Activated CD8-positive, alpha-beta memory T cell treated with anti-CD3 and anti-CD28 coated beads, Interleukin-2, amount 10 ng/mL, durations not matched to agents 7 days and 5 days (primary cell): ENCODE measurements at regions not wholly inside any gene's neighbourhood (a gene's known extent, or its start where the extent isn't known, plus 50 kb on each side); places are given as distances from the start of the nearest gene placed in this dataset.
"Not testable (repeated sequence)": the region's sequence is repeated elsewhere in the genome, so short reads cannot be mapped to it uniquely, and the experiment has no call there.

ENCODE experiments used
- ATAC-seq: fragments of 150-1000 bp; cut with Tn5 transposase; one replicate; pipeline ENCODE4 v1.10.0; 2021; ENCODE audit warnings: moderate library complexity
- CTCF ChIA-PET: fragments of 350-600 bp; sonication (Branson Sonifier 250); formaldehyde crosslinking; loops from one replicate; lab custom pipeline; 2021; ENCODE audit warnings: antibody characterized with exemption; lab: Charles Lee
- DNase-seq: peaks from one replicate; pipeline ENCODE4 v3.0.0-alpha.2; 2020
- H3K27ac Mint-ChIP-seq: one replicate; pipeline ENCODE4 v1.8.0; 2021; ENCODE audit warnings: mild to moderate bottlenecking, mixed read lengths
- H3K27me3 Mint-ChIP-seq: one replicate; pipeline ENCODE4 v1.8.0; 2021; ENCODE audit warnings: mixed read lengths
- H3K36me3 Mint-ChIP-seq: one replicate; pipeline ENCODE4 v1.8.0; 2021; ENCODE audit warnings: mild to moderate bottlenecking, mixed read lengths
- H3K4me1 Mint-ChIP-seq: one replicate; pipeline ENCODE4 v1.8.0; 2021; ENCODE audit warnings: mixed read lengths
- H3K4me3 Mint-ChIP-seq: one replicate; pipeline ENCODE4 v1.8.0; 2021; ENCODE audit warnings: mild to moderate bottlenecking, moderate library complexity, mixed read lengths
- H3K9me3 Mint-ChIP-seq: one replicate; pipeline ENCODE4 v1.8.0; 2022; ENCODE audit warnings: low read depth, mixed read lengths

- CTCF ChIA-PET = no interaction called here
- H3K27ac Mint-ChIP-seq = no peak overlapping the region
- H3K27me3 Mint-ChIP-seq = no peaks in the 10 kb centered on the region
- H3K36me3 Mint-ChIP-seq = no peaks in the 10 kb centered on the region
- H3K4me1 Mint-ChIP-seq = no peaks in the 10 kb centered on the region
- H3K4me3 Mint-ChIP-seq = no peak overlapping the region
- DNase-seq (no peak), ATAC-seq (no peak)
- no peaks in the 10 kb centered on the region for H3K9me3 Mint-ChIP-seq
Measured at GRCh38 chr14:44873536-44873935, 88.2 kb downstream of the KLHL28 start.

GRCh38 chr14:44866770-44867169 lies 95.0 kb downstream of the KLHL28 start:
- no peak for DNase-seq
- H3K27me3 Mint-ChIP-seq = peaks cover 11% of the 10 kb centered on the region
- no peaks in the 10 kb centered on the region for H3K9me3 Mint-ChIP-seq
- no peak for ATAC-seq
- H3K4me3 Mint-ChIP-seq = no peak overlapping the region
- no peak overlapping the region for H3K27ac Mint-ChIP-seq
- H3K36me3 Mint-ChIP-seq = no peaks in the 10 kb centered on the region
- CTCF ChIA-PET = no interaction called here
- H3K4me1 Mint-ChIP-seq = no peaks in the 10 kb centered on the region

DNA sequence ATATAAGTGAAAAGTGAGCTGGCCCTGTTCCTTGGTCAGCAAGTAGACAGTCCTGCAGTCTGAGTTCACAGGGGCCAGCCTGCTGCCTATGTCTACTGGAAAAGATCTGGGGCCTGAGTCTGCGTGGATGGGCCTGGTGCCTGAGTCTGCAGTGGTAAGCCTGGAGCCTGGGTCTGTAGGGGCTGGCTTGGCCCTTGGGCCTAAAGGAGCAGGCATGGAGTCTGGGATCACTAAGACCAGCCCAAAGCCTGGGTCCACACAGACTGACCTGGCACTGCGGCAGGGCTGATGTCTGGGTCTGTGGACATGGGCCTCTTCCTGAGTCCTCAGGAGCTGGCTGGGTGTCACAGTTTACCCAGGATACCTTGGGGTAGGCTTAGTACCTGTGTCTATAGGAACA lies 95.4 kb downstream of the KLHL28 start:
- Mint-ChIP-seq H3K27me3 (peaks cover 12% of the 10 kb centered on the region), H3K9me3 (no peaks in the 10 kb centered on the region), H3K36me3 (no peaks in the 10 kb centered on the region), H3K4me3 (no peak overlapping the region), H3K4me1 (no peaks in the 10 kb centered on the region), H3K27ac (no peak overlapping the region)
- CTCF ChIA-PET = no interaction called here
- ATAC-seq = no peak
- no peak for DNase-seq

GRCh38 chr14:44863271-44863670 lies 98.5 kb downstream of the KLHL28 start:
- no peaks in the 10 kb centered on the region for H3K4me1 Mint-ChIP-seq
- CTCF ChIA-PET = no interaction called here
- H3K4me3 Mint-ChIP-seq = no peak overlapping the region
- H3K9me3 Mint-ChIP-seq = no peaks in the 10 kb centered on the region
- peaks cover 11% of the 10 kb centered on the region for H3K27me3 Mint-ChIP-seq
- H3K27ac Mint-ChIP-seq = no peak overlapping the region
- ATAC-seq (no peak), DNase-seq (no peak)
- H3K36me3 Mint-ChIP-seq = no peaks in the 10 kb centered on the region

DNA sequence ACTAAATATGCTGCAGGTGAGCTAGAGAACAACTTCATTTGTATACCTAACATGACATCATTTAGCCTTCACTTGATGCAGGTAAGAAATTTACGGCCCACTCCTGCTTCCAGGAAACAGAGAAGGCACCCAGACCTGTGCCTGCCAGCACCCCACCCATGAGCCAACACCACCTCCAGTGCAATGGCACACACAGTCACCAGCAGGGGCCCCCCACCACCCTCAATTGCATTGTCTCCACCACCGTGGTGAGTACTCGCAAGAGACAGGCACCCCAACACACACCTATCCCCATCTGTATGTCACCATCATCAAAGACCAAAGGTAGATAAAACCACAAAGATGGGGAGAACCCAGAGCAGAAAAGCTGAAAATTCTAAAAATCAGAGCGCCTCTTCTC lies 107.6 kb downstream of the KLHL28 start:
- Mint-ChIP-seq H3K27me3 (peaks cover 15% of the 10 kb centered on the region), H3K27ac (no peak overlapping the region), H3K9me3 (no peaks in the 10 kb centered on the region), H3K4me1 (no peaks in the 10 kb centered on the region), H3K4me3 (no peak overlapping the region), H3K36me3 (no peaks in the 10 kb centered on the region)
- ATAC-seq (no peak), DNase-seq (no peak)
- CTCF ChIA-PET = no interaction called here

DNA sequence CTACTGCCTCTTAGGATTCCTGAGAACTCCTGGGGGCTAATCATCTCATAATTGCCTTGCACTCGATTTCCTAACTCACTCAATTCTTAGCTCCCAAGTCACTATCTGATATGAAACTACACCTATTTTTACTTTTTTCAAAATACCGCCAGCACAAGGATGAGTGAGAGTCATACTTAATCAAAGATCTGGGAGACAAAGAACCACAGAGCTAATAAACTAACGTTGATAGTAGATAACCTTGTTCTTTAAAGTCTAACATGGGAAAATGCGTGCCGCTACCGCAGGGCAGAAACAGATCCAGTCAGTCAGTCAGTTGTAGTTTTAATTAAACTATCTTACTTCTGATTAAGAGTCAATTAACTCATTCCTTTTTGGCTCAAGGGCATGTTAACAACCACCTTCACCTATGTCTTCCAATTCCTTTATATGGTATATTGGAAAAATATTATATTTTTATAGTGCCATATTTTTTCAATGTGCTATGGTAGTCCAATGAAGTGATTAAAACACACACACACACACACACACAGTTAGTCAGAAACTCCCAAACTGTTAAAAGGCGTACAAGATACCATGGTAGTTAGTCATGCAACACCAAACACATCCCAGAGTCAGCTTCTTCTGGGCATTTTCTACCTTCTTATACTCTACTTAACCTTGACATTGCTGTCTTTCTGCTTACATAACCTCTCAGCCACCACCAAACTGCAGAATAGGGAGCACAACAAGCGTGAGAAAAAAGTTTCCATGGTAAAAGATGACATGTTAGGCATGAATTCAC lies 114.0 kb downstream of the KLHL28 start:
- CTCF ChIA-PET = interaction anchor here (0.9 to 1.0 kb wide), 2 partner anchors 12 to 44 kb away, joined by 3 read pairs; no protein-coding TSS in a partner anchor
- Mint-ChIP-seq H3K9me3 (no peaks in the 10 kb centered on the region), H3K27ac (no peak overlapping the region), H3K27me3 (peaks cover 5% of the 10 kb centered on the region), H3K36me3 (no peaks in the 10 kb centered on the region), H3K4me1 (no peaks in the 10 kb centered on the region), H3K4me3 (no peak overlapping the region)
- ATAC-seq (no peak), DNase-seq (no peak)

GRCh38 chr14:44846232-44846824 lies 115.4 kb downstream of the KLHL28 start:
- no peak overlapping the region for H3K27ac Mint-ChIP-seq
- DNase-seq (no peak), ATAC-seq (no peak)
- CTCF ChIA-PET = interaction anchor here (0.7 to 1.6 kb wide), 8 partner anchors 11 to 113 kb away, joined by 3 to 6 read pairs (median 3); no protein-coding TSS in a partner anchor
- no peaks in the 10 kb centered on the region for H3K4me1 Mint-ChIP-seq
- no peaks in the 10 kb centered on the region for H3K36me3 Mint-ChIP-seq
- H3K27me3 Mint-ChIP-seq = peaks cover 3% of the 10 kb centered on the region
- no peaks in the 10 kb centered on the region for H3K9me3 Mint-ChIP-seq
- H3K4me3 Mint-ChIP-seq = no peak overlapping the region

GRCh38 chr14:44835928-44836327 lies 125.8 kb downstream of the KLHL28 start:
- peaks cover 27% of the 10 kb centered on the region for H3K27me3 Mint-ChIP-seq
- H3K27ac Mint-ChIP-seq, ATAC-seq, DNase-seq, CTCF ChIA-PET, H3K4me1 Mint-ChIP-seq, H3K9me3 Mint-ChIP-seq, H3K36me3 Mint-ChIP-seq, H3K4me3 Mint-ChIP-seq: not testable (repeated sequence)

GRCh38 chr14:44833376-44834060 lies 128.2 kb downstream of the KLHL28 start:
- CTCF ChIA-PET = no interaction called here
- ATAC-seq = no peak
- Mint-ChIP-seq H3K9me3 (no peaks in the 10 kb centered on the region), H3K27ac (no peak overlapping the region), H3K27me3 (peaks cover 17% of the 10 kb centered on the region), H3K4me3 (no peak overlapping the region), H3K36me3 (no peaks in the 10 kb centered on the region), H3K4me1 (no peaks in the 10 kb centered on the region)
- DNase-seq = no peak

DNA sequence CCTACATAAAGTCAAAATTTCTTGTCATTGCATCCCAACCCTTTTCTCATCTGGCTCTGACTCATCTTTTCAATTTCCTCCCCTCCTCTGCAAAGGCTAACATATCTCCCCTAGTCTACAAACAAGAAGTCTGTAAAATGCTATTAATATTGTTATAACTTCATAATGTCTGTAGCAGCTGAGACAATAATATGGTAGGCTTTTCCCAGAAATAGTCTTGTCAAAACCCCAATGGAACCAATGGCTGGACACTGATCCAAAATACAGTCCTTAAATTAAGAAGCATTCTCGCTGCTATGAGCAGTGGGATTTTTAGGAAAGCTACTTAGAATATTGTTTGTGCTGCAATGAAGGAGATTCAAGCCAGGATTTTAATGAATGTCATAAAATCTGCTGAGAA lies 131.4 kb downstream of the KLHL28 start:
- no peak for DNase-seq
- Mint-ChIP-seq H3K36me3 (no peaks in the 10 kb centered on the region), H3K27ac (no peak overlapping the region), H3K9me3 (no peaks in the 10 kb centered on the region), H3K4me3 (no peak overlapping the region), H3K4me1 (no peaks in the 10 kb centered on the region), H3K27me3 (peaks cover 16% of the 10 kb centered on the region)
- CTCF ChIA-PET = no interaction called here
- ATAC-seq = no peak

- no peaks in the 10 kb centered on the region for H3K36me3 Mint-ChIP-seq
- H3K9me3 Mint-ChIP-seq = no peaks in the 10 kb centered on the region
- peaks cover 11% of the 10 kb centered on the region for H3K27me3 Mint-ChIP-seq
- H3K4me1 Mint-ChIP-seq = no peaks in the 10 kb centered on the region
- H3K4me3 Mint-ChIP-seq = no peak overlapping the region
- ATAC-seq = no peak
- no peak overlapping the region for H3K27ac Mint-ChIP-seq
- no peak for DNase-seq
- CTCF ChIA-PET = no interaction called here
Measured at GRCh38 chr14:44829021-44829420, 132.7 kb downstream of the KLHL28 start.

DNA sequence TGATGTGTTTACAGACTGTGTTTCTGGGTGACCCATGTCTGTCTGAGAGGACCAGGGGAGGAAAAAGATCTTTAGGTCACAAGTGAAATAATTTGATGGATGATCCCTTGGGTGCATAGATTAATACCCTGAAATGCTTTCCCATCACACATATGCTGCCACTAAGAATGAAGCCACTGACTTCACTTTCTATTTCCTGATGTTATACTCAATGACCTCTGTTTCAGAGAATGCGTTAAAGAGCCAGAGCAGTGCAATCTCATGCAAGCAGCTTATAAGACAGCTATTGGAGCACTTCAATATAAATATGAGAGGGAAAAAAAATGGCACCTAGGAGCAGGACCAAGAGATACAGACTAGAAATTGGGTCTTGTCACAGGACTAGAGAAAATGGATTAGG lies 133.7 kb downstream of the KLHL28 start:
- CTCF ChIA-PET = interaction anchor here (1.6 kb wide), 1 partner anchor 18 kb away, joined by 4 read pairs; no protein-coding TSS in a partner anchor
- no peak for DNase-seq
- Mint-ChIP-seq H3K27ac (no peak overlapping the region), H3K36me3 (no peaks in the 10 kb centered on the region), H3K4me1 (no peaks in the 10 kb centered on the region), H3K4me3 (no peak overlapping the region), H3K9me3 (no peaks in the 10 kb centered on the region), H3K27me3 (peaks cover 4% of the 10 kb centered on the region)
- no peak for ATAC-seq

- H3K4me3 Mint-ChIP-seq = no peak overlapping the region
- ATAC-seq (no peak), DNase-seq (no peak)
- CTCF ChIA-PET = no interaction called here
- H3K4me1 Mint-ChIP-seq = no peaks in the 10 kb centered on the region
- H3K9me3 Mint-ChIP-seq = no peaks in the 10 kb centered on the region
- no peaks in the 10 kb centered on the region for H3K27me3 Mint-ChIP-seq
- no peaks in the 10 kb centered on the region for H3K36me3 Mint-ChIP-seq
- H3K27ac Mint-ChIP-seq = no peak overlapping the region
Measured at GRCh38 chr14:44820230-44820964, 141.3 kb downstream of the KLHL28 start.
